Stimulated activated naive CD8-positive, alpha-beta T cell treated with anti-CD3 and anti-CD28 coated beads, Interleukin-15, amount 100 ng/mL, for 72 hours (primary cell): ENCODE measurements at regions not wholly inside any gene's neighbourhood (a gene's known extent, or its start where the extent isn't known, plus 50 kb on each side); places are given as distances from the start of the nearest gene placed in this dataset.

Experiments
- ATAC-seq: fragments of 150-1000 bp; cut with Tn5 transposase; 2 replicates; pipeline ENCODE4 v1.10.0; 2021; ENCODE audit warnings: mild to moderate bottlenecking, moderate library complexity
- DNase-seq, 2 donors: peaks; one replicate each; pipeline ENCODE4 v3.0.0; 2021 to 2022
- H3K27ac Mint-ChIP-seq, 2 donors: one replicate each; pipeline ENCODE4 v1.8.0; 2022; ENCODE audit warnings: mild to moderate bottlenecking in 2 of 2, mixed read lengths in 2 of 2, moderate library complexity in 2 of 2
- H3K27me3 Mint-ChIP-seq: one replicate; pipeline ENCODE4 v1.8.0; 2022; ENCODE audit warnings: mixed read lengths
- H3K4me1 Mint-ChIP-seq: one replicate; pipeline ENCODE4 v1.8.0; 2022; ENCODE audit warnings: mild to moderate bottlenecking, mixed read lengths
- H3K4me3 Mint-ChIP-seq, 2 donors: one replicate each; pipeline ENCODE4 v1.8.0; 2022; ENCODE audit warnings: mild to moderate bottlenecking in 2 of 2, mixed read lengths in 2 of 2, moderate library complexity in 1 of 2
- H3K9me3 Mint-ChIP-seq, 2 donors: one replicate each; pipeline ENCODE4 v1.8.0; 2022; ENCODE audit warnings: mixed read lengths in 2 of 2

DNA sequence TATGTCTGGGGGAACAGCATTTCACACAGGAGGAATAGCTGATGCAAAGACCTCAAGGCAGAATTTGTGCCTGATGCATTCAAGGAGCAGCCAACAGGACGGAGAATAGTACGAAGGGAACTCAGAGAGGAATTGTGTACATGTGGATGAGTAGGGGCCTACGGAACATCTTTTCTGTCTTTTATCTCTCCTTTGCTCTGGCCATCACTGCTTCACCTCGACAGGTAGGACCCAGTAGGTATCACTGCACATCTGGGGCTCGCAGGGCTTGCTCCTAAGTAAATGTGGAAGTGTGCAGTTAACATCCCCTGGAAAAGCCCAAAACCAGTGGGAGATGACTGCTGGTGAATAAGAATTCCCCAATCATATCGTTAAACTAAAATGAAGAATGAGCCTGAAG lies 56.4 kb upstream of the POU1F1 start:
- Mint-ChIP-seq H3K9me3 (no peaks in the 10 kb centered on the region), H3K27me3 (no peaks in the 10 kb centered on the region), H3K27ac (no peak overlapping the region), H3K4me1 (peaks cover 6% of the 10 kb centered on the region), H3K4me3 (no peak overlapping the region)
- ATAC-seq (no peak), DNase-seq (no peak)

DNA sequence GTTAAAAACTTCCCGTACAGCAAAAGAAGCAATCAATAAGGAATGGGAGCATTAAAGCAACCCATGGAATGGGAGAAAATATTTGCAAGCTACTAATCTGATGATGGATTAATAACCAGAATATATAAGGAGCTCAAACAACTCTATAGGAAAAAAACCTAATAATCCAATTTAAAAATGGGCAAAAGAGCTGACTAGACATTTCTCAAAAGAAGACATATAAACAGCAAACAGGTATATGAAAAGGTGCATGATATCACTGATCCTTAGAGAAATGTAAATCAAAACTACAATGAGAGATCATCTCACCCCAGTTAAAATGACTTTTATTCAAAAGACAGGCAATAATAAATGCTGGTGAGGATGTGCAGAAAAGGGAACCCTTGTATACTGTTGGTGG lies 52.7 kb upstream of the POU1F1 start:
- no peaks in the 10 kb centered on the region for H3K9me3 Mint-ChIP-seq
- H3K4me1 Mint-ChIP-seq: peaks cover 6% of the 10 kb centered on the region
- H3K27ac Mint-ChIP-seq: no peak overlapping the region
- no peak overlapping the region for H3K4me3 Mint-ChIP-seq
- H3K27me3 Mint-ChIP-seq: peaks cover 6% of the 10 kb centered on the region
- ATAC-seq (no peak), DNase-seq (no peak)
